Non-pigmented ciliary epithelial cell (primary cell): ENCODE measurements at regions not wholly inside any gene's neighbourhood (a gene's known extent, or its start where the extent isn't known, plus 50 kb on each side); places are given as distances from the start of the nearest gene placed in this dataset.
"Not testable (repeated sequence)": the region's sequence is repeated elsewhere in the genome, so short reads cannot be mapped to it uniquely, and the experiment has no call there.

Source experiments
- DNase-seq: peaks from one replicate; pipeline ENCODE4 v3.0.0-alpha.2; 2010; ENCODE audit warnings: low read depth

DNA sequence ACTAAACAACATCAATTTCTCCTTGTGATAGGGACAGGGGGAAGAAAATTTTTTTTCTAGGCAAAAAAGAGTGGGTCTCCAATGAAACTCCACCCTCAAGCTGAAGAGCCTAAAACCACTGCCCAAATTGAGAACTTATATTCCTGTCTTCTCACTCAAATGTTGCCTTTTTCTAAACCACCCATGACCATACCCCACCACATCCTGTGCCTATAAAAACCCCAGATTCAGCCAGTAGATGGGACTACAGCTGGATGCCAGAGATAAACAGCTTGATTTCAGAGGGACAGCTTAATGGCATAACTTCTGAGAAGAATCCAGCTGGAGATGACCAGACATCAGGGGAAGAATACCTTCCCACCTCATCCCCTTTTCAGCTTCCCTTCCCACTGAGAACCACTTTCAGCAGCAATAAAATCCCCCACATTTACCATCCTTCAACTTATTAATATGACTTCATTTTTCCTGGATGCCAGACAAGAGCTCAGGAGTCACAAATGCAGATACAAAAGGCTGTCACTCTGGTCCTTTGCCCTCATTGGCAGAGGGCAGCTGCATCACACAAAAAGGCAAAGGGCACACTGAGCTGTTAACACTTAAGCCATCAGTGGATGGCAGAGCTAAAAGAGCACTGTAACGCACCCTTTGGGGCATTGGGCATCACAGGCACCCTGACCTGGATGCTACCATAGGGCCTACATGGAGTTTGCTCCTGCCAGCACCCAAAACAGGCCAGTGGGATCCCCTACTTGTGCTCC, 972.5 kb upstream of the CTNND2 start:
- no peak for DNase-seq

DNA sequence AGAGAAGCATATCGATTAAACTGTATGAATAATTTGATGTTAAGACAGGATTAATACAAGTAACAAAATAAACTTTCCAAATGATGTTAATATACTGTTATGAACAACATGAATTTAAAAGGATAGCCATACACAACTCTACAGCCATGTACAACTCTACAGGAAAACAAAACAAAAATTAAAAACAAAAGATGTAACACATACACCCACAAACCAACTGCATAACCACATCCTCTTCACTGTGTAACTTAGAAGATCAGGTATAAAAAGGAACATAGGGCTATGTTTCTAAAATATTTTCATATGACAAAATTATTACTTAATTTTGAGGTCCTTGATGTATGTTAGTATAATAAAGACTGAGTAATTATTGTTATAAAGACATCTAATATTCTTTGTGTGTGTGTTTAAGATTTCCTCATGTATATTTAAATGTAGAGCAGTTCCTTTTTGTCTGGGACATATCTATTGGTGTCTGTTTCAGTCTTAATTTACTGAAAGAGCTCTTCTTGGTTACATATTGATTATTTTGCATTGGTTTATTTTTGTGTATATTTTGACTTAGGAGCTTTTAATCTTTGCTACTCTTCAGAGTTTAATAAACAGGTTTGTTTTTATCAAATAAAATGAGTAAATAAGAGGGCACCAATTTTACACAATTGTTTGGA, 966.8 kb upstream of the CTNND2 start:
- DNase-seq, result no peak

DNA sequence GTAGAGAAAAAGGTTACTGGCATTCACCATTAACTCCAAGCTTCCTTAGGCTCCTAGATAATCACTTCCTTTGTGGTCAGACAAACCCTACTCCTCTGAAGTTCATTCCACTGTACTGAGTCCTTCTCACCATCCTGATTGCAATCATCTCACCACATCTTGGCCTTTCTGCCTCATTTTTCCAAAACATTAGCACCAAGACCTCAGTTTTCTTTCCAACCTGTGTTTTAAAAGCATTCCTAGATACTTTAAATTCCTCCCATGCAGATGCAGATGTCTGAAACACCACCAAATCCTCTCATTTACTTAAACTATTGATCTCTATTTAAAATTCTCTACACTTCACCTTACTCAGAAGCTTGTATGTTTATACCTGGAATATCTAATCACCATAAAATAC, 961.3 kb upstream of the CTNND2 start:
- peak; percentile 35 for DNase-seq

DNA sequence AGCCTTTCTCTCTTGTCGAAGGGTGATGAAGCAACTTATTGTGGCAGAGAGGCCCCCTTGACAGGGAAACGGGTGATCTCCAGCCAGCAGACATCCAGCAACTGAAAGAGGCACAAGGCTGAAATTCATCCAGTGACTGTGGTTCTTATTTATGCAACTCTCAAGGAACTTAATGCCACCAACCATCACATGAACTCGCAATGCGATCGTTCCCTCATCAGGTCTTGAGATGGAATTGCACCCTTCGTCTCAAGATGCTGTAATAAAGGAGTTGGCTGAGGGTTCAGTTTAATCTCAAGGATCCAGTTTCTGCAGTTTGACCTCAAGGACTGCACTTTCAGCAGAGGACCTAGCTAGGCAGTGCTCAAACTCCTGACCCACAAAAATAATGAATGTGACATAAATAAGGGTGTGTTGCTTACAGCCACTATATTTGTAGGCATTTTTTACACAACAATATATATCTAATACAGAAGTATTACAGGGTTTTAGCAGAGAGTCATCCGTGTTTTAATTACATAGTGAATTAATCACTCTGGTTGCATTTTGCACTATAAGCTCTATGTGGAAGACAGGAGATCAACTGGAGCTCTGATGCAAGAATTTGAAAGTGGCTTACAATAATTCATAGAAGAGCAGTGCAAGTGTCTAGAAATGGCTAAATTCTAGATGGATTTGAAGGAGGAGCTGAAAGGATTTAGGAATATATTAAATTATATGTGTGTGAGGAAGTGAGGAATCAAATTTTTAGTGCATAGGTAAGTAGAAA, 957.8 kb upstream of the CTNND2 start:
- no peak for DNase-seq

DNA sequence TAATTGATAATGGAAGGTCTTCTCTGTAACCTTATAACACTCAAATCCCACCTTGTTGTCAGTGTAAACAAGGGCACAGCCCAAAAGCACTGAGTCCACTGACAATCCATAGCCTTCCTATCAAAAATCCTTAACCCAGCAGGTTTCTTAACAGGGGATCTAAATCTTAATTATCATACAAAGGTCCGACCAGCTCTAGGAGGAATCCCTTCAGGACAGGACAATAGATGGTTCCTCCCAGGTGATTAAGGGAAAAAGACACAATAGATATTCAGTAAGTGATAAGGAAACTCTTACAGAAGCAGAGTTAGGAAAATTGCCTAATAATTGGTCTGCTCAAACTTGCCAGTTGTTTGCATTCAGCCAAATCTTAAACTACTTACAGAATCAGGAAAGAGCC, 951.9 kb upstream of the CTNND2 start:
- not testable (repeated sequence) for DNase-seq

DNA sequence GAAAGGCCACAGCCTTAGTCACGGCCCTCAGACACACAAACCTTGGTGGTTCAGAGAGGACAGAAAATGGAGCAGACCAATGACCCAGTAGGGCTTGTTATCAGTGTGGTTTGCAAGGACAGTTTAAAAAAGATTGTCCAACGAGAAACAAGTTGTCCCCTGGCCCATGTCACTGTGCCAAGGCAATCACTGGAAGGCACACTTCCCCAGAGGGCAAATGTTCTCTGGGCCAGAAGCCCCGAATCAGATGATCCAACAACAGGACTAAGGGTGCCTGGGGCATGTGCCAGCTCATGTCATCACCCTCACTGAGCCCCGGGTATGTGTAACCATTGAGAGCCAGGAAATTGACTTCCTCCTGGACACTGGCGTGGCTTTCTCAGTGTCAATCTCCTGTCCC, 950.1 kb upstream of the CTNND2 start:
- no peak for DNase-seq

DNA sequence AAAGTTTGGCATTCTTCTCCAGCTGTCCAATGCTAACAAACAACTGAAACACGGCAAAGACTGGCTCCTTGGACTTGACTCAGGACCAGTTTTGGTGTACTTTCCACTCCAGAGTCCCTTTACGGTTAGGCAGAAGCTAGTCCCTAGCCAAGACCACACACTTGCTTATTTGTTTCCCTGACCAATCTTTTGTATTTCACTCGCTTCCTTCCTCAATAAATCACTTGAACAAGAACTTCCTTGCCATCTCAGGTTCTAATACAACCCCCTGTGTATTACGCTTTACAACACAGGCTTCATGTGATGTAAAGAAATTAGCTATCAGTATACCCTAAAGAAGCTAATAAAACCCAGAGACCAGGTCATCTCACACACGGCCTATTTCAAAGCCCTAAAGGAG, 947.5 kb upstream of the CTNND2 start:
- no peak for DNase-seq

DNA sequence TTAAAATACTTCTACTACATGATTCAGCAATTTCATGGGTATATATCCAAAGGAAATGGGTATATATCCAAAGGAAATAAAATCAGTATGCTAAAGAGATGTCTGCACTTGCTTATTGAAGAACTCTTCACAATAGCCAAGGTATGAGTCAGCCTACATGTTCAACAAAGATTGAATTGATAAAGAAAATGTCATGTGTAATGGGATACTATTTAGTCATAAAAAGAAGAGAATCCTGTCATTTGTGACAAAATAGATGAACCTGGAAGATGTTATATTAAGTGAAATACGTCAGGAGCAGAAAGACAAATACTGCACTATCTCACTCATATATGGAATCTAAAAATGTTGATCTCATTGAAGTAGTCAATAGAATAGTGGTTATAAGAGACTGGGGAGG, 944.5 kb upstream of the CTNND2 start:
- no peak for DNase-seq

DNA sequence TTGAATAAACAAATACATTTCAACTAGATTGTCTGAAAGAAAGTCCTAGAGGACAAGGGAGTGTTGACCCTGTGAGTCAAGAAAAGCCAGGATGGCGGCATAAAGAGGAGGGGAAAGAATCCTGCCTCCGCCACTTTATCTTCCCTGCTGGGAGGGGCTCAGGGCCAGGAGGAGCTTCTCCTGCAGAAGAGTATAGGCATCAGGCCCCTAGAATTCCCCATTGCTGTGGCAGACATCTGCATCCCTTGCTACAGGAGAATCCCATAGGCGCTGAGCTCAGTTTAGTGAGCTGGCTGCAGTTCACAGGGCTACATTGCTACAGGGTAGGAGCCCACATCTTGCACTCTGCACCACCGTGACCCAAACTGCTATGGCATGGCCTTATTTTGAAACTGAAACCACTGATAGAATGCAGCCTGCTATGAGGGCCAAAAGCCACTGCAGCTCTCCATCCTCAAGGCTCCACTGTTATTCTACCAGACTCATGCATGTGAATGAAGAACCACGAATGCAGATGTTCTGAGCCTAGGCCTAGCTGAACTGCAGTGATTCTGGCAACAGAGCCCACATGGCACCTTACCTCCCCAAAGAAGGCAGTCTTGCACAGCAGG, 941.4 kb upstream of the CTNND2 start:
- no peak for DNase-seq

DNA sequence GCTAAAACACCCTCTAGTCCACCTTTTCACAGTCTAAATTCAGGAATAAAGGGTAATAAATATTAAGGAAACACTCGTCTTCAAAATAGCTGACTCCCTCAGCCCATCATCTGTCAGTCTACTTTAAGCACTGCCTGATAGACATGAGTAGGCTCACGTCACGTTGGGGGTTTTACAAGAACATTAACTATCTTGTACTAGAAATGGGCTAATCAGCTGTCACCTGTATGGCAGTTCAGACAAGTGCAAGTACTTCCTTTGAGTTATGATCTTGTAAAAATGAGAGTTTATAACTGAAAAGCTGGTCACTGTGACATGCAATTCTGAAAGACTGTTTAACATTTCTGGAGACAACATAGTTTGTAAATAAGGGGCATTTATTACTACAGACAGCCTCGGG, 936.7 kb upstream of the CTNND2 start:
- no peak for DNase-seq

DNA sequence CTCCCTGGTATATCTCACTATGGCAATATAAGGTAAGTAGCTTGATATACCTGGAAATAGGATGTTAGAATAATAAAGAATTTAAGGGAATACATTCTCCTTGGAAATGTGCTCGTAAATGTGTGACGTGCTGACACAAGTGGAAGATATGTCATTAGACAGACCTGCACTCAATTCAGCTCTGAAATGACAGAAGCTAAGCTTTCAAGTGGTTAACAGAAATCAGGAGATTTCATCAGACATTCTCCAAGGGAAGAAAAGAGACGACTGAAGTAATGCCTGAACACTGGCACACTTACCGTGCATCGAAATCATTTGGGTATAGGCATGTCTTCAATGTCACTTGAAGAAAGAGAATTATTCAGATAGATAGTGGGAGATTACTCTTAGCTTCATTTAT, 933.3 kb upstream of the CTNND2 start:
- no peak for DNase-seq

DNA sequence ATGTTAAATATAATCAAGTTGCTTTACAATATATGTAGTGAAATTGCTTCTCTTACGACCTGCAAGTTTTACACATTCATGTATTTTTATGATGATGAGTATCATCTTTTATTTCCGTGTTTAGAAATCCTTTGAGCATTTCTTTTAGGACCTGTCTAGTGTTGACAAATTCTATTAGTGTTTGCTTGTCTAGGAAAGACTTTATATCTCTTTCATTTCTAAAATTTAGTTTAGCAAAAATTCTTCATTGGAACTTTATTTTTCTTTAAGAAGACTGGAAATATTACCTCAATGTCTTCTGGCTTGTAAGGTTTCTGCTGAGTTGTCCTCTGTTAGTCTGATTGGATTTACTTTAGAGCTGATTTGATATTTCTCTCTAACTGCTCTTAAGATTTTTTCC, 920.9 kb upstream of the CTNND2 start:
- DNase-seq, result no peak

DNA sequence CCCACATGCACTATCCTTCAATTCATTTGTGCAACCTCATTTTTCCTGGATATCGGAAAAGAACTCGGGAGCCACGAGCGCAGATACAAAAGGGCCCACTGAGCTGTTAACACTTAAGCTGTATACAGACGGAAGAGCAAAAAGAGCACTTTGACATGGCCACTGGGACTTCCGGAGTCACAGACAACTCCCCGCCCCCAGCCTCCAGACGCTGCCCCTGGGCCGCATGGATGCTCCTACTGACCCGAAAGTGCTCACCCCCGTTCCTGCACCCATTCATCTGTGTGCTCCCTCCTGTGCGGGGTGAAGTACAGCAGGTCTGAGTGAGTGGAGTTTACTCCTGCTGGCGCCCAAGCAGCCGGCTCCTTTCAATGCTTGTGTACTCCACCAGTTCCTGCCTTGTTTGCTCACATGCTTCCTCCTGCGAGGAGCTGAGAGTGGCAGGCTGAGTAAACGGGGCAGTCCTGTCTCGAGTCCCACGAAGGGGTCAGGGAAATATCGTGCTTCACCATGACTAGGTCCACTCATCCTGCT, 901.0 kb upstream of the CTNND2 start:
- no peak for DNase-seq

DNA sequence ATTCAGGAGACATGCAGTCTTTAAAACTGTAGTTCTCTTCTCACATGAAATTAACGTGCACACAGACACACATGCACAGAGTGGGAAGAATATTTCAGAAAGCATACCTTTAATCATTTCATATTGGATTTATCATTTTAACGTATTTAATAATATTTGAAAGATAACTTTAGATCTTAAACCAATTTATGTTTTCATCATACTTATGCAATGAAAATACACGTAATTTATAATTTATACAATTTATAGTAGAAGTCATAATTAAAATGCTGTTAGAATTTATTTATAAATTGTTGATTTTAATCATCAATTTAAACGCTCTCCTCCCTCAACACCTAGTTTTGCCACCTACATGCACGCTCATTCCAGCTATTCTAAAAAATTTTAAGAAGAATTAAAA, 894.9 kb upstream of the CTNND2 start:
- no peak for DNase-seq

DNA sequence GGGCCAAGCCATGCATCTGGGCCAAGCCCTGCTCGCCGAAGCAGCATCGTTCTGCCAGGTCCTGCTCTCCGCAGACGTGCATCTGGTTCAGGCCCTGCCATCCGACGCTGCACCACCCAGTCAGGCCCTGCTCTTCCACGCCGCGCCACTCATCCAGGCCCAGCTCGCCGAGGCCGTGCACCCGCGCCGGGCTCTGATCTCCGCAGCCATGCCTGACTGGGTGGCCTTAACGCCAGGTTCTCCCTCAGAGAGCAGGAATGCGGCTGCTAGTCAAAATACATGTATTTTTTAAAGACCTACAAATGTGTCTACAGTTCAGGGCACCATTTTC, 891.1 kb upstream of the CTNND2 start:
- DNase-seq, result no peak

DNA sequence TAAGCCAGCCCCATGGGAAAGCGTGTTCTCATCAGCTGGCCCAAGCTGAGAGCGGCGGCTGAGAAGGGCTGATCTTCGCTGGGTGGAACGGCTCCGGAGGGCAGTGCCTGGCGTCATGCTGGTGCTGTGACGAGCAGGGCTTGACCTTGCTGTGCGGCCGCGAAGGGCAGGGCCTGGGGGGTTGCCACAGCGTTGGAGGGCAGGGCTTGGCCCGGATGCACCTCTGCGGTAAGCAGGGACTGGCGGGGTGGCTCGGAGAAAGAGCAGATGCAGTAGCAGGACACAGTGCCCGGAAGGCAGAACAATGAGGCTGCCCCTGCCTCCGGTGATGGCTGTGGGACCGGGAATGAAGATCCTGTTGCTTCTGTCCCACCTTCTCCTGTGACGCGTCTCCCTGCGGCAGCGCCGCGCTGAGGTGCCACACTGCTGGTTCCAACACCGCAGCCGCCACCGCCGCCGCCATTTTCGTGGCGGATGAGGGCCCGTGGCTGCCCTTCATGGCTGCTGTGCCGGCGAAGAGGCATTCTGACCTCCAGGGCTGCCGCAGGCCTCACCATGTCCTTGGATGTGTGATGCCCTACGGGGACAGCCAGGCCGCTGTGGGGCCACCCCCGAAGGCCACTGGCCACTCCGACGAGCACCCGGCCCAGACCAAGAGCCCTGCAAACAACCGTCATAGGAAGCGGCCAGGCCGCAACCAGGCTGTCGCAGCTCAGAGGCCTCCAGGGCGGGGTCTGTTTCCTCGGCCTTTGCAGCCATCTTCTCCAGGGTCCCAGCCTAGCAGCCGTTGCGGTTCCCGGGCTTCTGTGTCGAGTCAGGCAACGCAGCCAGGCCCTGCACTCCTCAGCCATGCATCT, 890.5 kb upstream of the CTNND2 start:
- no peak for DNase-seq

DNA sequence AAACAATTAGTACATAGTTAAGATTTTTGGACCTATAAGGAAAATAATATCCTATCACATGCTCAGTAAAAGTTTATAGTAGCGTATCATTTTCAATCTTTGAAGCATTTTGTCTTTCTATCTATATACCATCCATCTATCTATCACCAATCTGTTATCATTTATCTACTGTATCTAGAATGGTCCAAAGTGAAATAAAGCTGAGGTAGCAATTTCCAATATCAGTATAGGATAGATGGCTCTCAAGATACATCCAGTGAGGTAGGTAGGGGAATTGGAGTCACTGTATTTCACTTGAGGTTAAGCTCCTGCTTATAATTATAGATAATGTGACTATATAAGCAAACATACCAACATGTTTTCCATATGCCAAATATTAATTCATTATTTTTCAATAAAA, 889.1 kb upstream of the CTNND2 start:
- DNase-seq, result no peak

DNA sequence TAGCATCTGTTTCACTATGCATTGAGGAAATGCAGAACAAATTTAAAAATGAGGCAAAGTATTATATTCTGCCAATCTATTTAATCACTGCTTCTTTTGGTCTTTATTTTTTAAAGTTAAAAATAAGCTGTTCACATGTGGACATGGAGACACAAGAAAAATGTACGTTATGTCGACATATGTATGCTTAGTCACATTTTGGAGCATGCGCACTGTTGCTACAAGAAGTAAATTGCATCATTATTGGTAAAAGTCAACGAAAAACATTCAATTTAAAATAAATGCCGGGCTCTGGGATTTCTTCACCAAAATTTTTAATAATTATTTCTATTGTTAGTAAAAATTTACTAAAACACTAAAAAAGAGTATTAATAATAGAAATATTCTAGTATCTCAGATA, 876.3 kb upstream of the CTNND2 start:
- no peak for DNase-seq

DNA sequence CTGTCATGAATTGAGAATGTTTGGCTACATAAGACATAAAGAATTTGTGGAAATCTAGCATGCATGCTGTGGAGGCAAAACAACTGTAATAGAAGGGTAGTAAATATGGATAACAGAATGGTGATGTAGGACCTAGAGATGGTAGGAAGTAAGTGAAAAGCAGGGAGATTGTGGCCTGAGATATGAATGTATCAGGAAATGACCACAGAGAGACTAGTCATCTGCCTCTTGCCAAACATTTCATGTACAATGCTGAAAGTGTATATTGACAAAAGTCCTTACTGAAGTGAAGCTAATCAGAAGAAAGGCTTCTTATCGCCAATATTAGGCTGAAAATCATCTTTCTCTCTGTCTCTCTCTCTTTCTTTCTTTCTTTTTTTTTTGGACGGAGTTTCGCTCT, 873.1 kb upstream of the CTNND2 start:
- DNase-seq, result no peak

DNA sequence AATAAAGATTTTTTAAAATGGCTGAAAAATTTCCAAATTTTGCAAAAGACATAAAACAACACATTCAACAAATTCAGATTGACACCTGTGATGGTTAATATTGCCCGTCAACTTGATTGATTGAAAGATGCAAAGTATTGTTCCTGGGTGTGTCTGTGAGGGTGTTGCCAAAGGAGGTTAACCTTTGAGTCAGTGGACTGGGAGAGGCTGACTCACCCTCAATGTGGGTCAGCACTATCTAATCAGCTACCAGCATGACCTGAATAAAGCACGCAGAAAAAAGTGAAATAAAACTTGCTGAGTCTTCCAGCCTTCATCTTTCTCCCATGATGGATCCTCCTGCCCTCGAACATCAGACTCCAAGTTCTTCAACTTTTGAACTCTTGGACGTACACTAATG, 868.0 kb upstream of the CTNND2 start:
- no peak for DNase-seq

DNA sequence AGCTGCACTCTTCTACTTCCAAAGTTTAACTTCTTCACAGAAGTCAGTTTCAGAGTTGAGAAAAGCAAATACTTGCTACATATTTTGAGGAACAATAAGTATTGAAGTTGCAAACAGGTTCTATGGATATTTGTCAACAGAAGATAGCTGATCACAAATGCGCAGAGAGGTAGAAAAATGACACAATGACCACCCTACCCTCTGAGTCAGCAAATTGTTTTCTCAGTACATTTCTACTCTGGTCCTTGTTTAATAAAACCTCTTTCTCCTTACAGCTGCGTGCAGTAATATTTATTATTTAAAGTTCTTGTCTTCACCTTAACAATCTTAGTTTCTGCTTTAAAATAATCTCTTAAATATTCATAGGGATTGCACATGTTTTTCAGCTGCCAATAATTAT, 855.1 kb upstream of the CTNND2 start:
- DNase-seq, result no peak

DNA sequence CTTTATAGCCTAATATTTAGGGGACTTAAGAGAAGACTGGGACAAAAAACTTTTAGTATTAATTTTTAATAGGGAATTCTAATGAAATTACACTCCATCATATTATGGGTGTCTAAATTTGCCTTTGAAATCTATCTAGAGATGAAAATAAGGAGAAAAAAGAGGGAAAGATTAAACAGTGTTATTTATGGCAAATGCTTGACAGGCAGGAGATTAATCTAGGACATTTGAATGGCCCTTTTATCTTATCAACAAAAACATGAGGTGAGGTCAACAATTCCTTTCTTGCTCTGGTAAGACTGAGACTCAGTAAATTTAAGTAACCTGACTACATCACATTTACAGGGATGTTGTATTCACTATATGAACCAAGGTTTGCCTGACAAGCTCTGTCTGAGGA, 852.8 kb upstream of the CTNND2 start:
- DNase-seq, result no peak
